GM19025 (cell line): ENCODE measurements at regions not wholly inside any gene's neighbourhood (a gene's known extent, or its start where the extent isn't known, plus 50 kb on each side); places are given as distances from the start of the nearest gene placed in this dataset.

Experiments
- ATAC-seq: cut with Tn5 transposase; IDR thresholded peaks from one replicate; pipeline ENCODE4 v1.9.1; 2021; ENCODE audit warnings: mild to moderate bottlenecking, low read depth, moderate library complexity; ENCODE audit not compliant: unreplicated experiment

GRCh38 chr11:128367573-128367972 lies 219.8 kb downstream of the ETS1 start:
- no peak for ATAC-seq

- no peak for ATAC-seq
Observed at GRCh38 chr11:128365044-128365443, 222.3 kb downstream of the ETS1 start.

- no peak for ATAC-seq
Observed at GRCh38 chr11:128361451-128362020, 225.8 kb downstream of the ETS1 start.

- ATAC-seq = no peak
Observed at GRCh38 chr11:128359515-128359914, 227.8 kb downstream of the ETS1 start.

GRCh38 chr11:128357073-128357472 lies 230.3 kb downstream of the ETS1 start:
- ATAC-seq = no peak

- ATAC-seq = no peak
Observed at GRCh38 chr11:128355558-128355957, 231.8 kb downstream of the ETS1 start.

GRCh38 chr11:128354476-128354875 lies 232.9 kb downstream of the ETS1 start:
- ATAC-seq = no peak

GRCh38 chr11:128351168-128351567 lies 236.2 kb downstream of the ETS1 start:
- no peak for ATAC-seq

GRCh38 chr11:128349650-128350299 lies 237.6 kb downstream of the ETS1 start:
- no peak for ATAC-seq

GRCh38 chr11:128346804-128347203 lies 240.6 kb downstream of the ETS1 start:
- no peak for ATAC-seq

- no peak for ATAC-seq
Observed at GRCh38 chr11:128345316-128345715, 242.0 kb downstream of the ETS1 start.

GRCh38 chr11:128343870-128344269 lies 243.5 kb downstream of the ETS1 start:
- no peak for ATAC-seq

- ATAC-seq = peak; percentile 30
Observed at GRCh38 chr11:128343135-128343514, 244.2 kb downstream of the ETS1 start.

GRCh38 chr11:128342511-128343134 lies 244.7 kb downstream of the ETS1 start:
- ATAC-seq = peak; percentile 81

- no peak for ATAC-seq
Observed at GRCh38 chr11:128341280-128342248, 245.8 kb downstream of the ETS1 start.

GRCh38 chr11:128339792-128340191 lies 247.6 kb downstream of the ETS1 start:
- ATAC-seq = no peak

- no peak for ATAC-seq
Observed at GRCh38 chr11:128338811-128339210, 248.5 kb downstream of the ETS1 start.

GRCh38 chr11:128336203-128336602 lies 251.2 kb downstream of the ETS1 start:
- no peak for ATAC-seq

GRCh38 chr11:128335729-128336128 lies 251.6 kb downstream of the ETS1 start:
- ATAC-seq = no peak

- no peak for ATAC-seq
Observed at GRCh38 chr11:128334311-128335044, 252.9 kb downstream of the ETS1 start.
